ENCODE measurements at regions not wholly inside any gene's neighbourhood (a gene's known extent, or its start where the extent isn't known, plus 50 kb on each side); places are given as distances from the start of the nearest gene placed in this dataset.

DNA sequence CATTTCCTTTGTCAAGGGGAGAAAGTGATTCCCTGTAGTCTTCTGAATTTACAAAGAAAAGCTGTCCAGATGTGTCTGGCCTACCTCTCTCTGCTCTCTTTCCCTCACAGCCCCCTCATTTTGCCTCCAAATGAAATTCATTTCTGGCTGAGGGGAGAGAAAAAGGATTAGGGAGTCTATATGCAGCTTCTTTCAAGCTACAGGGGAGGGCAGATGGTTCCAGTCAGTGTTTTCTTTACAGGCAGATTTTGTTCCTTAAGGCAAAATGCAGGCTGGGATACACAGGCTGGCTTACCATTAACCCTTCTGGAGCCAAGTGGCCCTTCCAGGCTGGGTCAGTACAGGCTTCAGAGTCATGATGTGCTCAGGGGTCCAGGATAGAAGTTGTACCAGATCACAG, 198.1 kb upstream of the USP24 start:
- no TSS peak for BruUV-seq (replicated peaks)
- intact Hi-C loops (cut with micrococcal nuclease; ENCODE audit: unreplicated experiment), result no loop called here

More for the DNA sequence above, 198.1 kb upstream of the USP24 start:
- ATAC-seq, result no peak
- TF ChIP-seq ZBTB38 (CRISPR knock-in tag; IDR thresholded peaks at IDR 0.05), result no peak
- TF ChIP-seq ISX (CRISPR knock-in tag; conservative IDR thresholded peaks at IDR 0.05), result no peak
- TF ChIP-seq ZNF552 (CRISPR knock-in tag; IDR thresholded peaks at IDR 0.05; ENCODE audit: borderline replicate concordance), result no peak
- TF ChIP-seq NR3C1 (CRISPR knock-in tag; IDR thresholded peaks at IDR 0.05), result no peak
- TF ChIP-seq ZBTB7B (CRISPR knock-in tag; IDR thresholded peaks at IDR 0.05), result no peak
- TF ChIP-seq ZNF720 (CRISPR knock-in tag; IDR thresholded peaks at IDR 0.05), result no peak
- TF ChIP-seq ZSCAN12 (CRISPR knock-in tag; IDR thresholded peaks at IDR 0.05), result no peak
- no peak for TF ChIP-seq MTF1 (CRISPR knock-in tag; IDR thresholded peaks at IDR 0.05)
- TF ChIP-seq HMGA1 (CRISPR knock-in tag; conservative IDR thresholded peaks at IDR 0.05), result no peak
- no peak for TF ChIP-seq KAT8 (CRISPR knock-in tag; IDR thresholded peaks at IDR 0.05)
- TF ChIP-seq, protein P1, sequence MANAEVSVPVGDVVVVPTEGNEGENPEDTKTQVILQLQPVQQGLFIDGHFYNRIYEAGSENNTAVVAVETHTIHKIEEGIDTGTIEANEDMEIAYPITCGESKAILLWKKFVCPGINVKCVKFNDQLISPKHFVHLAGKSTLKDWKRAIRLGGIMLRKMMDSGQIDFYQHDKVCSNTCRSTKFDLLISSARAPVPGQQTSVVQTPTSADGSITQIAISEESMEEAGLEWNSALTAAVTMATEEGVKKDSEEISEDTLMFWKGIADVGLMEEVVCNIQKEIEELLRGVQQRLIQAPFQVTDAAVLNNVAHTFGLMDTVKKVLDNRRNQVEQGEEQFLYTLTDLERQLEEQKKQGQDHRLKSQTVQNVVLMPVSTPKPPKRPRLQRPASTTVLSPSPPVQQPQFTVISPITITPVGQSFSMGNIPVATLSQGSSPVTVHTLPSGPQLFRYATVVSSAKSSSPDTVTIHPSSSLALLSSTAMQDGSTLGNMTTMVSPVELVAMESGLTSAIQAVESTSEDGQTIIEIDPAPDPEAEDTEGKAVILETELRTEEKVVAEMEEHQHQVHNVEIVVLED (CRISPR knock-in tag; IDR thresholded peaks at IDR 0.05; ENCODE audit: borderline replicate concordance), result no peak
- TF ChIP-seq MTF2 (CRISPR knock-in tag; IDR thresholded peaks at IDR 0.05; ENCODE audit: borderline replicate concordance), result no peak
- TF ChIP-seq ZFP91 (CRISPR knock-in tag; IDR thresholded peaks at IDR 0.05; ENCODE audit: borderline replicate concordance), result no peak
- Histone ChIP-seq H2AFZ (ENCODE audit: low read length) (no peak overlapping the region), H3K36me3 (replicated peaks in 1 of 2; ENCODE audit: control insufficient read depth in 1 of 2, insufficient read depth in 2 of 2, low read length in 2 of 2) (no peaks in the 10 kb centered on the region), H3K4me2 (ENCODE audit: low read depth, low read length) (no peak overlapping the region), H3K27me3 (ENCODE audit: control insufficient read depth in 1 of 2, insufficient read depth in 2 of 2, low read length in 2 of 2) (no peaks in the 10 kb centered on the region), H3K27ac (ENCODE audit: extremely low read length, insufficient read depth, low read length) (no peak overlapping the region), H3K4me3 (replicated peaks in 1 of 3; ENCODE audit: insufficient read depth in 1 of 3, low read depth in 2 of 3, low read length in 3 of 3) (no peak overlapping the region), H3K9ac (ENCODE audit: insufficient read depth, low read depth, low read length) (no peak overlapping the region), H3K79me2 (ENCODE audit: insufficient read depth, low read length) (no peaks in the 10 kb centered on the region), H4K20me1 (ENCODE audit: insufficient read depth, low read length) (no peaks in the 10 kb centered on the region), H3K4me1 (ENCODE audit: insufficient read depth, low read length) (peaks cover 21% of the 10 kb centered on the region), H3K9me3 (ENCODE audit: low read length) (no peaks in the 10 kb centered on the region)
- no peak for DNase-seq (ENCODE audit: low spot score)
- in situ Hi-C loops (cut with HindIII; ENCODE audit: extremely low pct_ligation_motif_present, low pct_unique_long_range_greater_than_20kb), result no loop called here
- ChIA-PET CTCF (ENCODE audit: low intra/inter-chr PET ratio, low total read pairs) (no interaction called here), POLR2A (no interaction called here)
- no peak for FAIRE-seq
